ENCODE measurements at regions not wholly inside any gene's neighbourhood (a gene's known extent, or its start where the extent isn't known, plus 50 kb on each side); places are given as distances from the start of the nearest gene placed in this dataset.

- no peak for TF ChIP-seq CTCF (IDR thresholded peaks at IDR 0.05; ENCODE audit: extremely low read depth, insufficient read depth, missing control alignments)
- in situ Hi-C loops (cut with MboI; ENCODE audit: low pct_unique_long_range_greater_than_20kb, low sequenced_read_pairs, unreplicated experiment), result no loop called here
- DNase-seq (ENCODE audit: low spot score), result no peak
These were observed 132.3 kb upstream of the MCTP2 start for GRCh38 chr15:94098921-94099573.

- no peak for DNase-seq (ENCODE audit: low spot score)
- in situ Hi-C loops (cut with MboI; ENCODE audit: low pct_unique_long_range_greater_than_20kb, low sequenced_read_pairs, unreplicated experiment), result no loop called here
- TF ChIP-seq CTCF (IDR thresholded peaks at IDR 0.05; ENCODE audit: extremely low read depth, insufficient read depth, missing control alignments), result no peak
These were observed 133.8 kb upstream of the MCTP2 start for GRCh38 chr15:94097552-94097951.

GRCh38 chr15:94094310-94094709 lies 137.1 kb upstream of the MCTP2 start:
- DNase-seq (ENCODE audit: low spot score), result no peak
- no peak for TF ChIP-seq CTCF (IDR thresholded peaks at IDR 0.05; ENCODE audit: extremely low read depth, insufficient read depth, missing control alignments)
- in situ Hi-C loops (cut with MboI; ENCODE audit: low pct_unique_long_range_greater_than_20kb, low sequenced_read_pairs, unreplicated experiment), result no loop called here

- in situ Hi-C loops (cut with MboI; ENCODE audit: low pct_unique_long_range_greater_than_20kb, low sequenced_read_pairs, unreplicated experiment), result no loop called here
- DNase-seq (ENCODE audit: low spot score), result no peak
These were observed 145.0 kb upstream of the MCTP2 start for GRCh38 chr15:94086341-94086740.

GRCh38 chr15:94083467-94084052 lies 147.8 kb upstream of the MCTP2 start:
- TF ChIP-seq CTCF (IDR thresholded peaks at IDR 0.05; ENCODE audit: extremely low read depth, insufficient read depth, missing control alignments), result no peak
- in situ Hi-C loops (cut with MboI; ENCODE audit: low pct_unique_long_range_greater_than_20kb, low sequenced_read_pairs, unreplicated experiment), result no loop called here
- DNase-seq (ENCODE audit: low spot score), result no peak

More at GRCh38 chr15:94086341-94086740, 145.0 kb upstream of the MCTP2 start:
- no peak for TF ChIP-seq CTCF (IDR thresholded peaks at IDR 0.05; ENCODE audit: extremely low read depth, insufficient read depth, missing control alignments)

GRCh38 chr15:94081829-94082228 lies 149.5 kb upstream of the MCTP2 start:
- no peak for TF ChIP-seq CTCF (IDR thresholded peaks at IDR 0.05; ENCODE audit: extremely low read depth, insufficient read depth, missing control alignments)
- in situ Hi-C loops (cut with MboI; ENCODE audit: low pct_unique_long_range_greater_than_20kb, low sequenced_read_pairs, unreplicated experiment), result no loop called here
- no peak for DNase-seq (ENCODE audit: low spot score)

Data from GM13977 (cell line).